ENCODE measurements at regions not wholly inside any gene's neighbourhood (a gene's known extent, or its start where the extent isn't known, plus 50 kb on each side); places are given as distances from the start of the nearest gene placed in this dataset.

DNA sequence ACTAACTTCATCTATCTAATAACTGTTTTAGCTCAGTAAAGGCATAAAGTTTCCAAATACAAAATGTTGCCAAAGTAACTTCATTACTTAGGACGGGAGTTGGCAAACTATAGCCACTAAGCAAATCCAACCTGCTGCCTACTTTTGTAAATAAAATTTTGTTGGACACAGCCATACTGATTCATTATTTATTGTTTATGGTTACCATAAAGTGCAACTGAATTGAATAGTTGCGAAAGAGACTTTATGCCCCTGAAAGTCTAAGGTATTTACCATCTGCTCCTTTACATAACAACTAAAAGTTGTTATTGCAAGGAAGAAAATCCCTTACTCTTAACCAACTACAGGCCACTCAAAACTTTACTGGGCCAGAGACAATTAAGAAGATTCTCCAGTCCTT lies 256.7 kb upstream of the RBBP8 start:
- Histone ChIP-seq H3K27ac (ENCODE audit: control insufficient read depth, insufficient read depth) (no peak overlapping the region), H4K20me1 (ENCODE audit: control insufficient read depth, insufficient read depth) (no peaks in the 10 kb centered on the region), H2AFZ (ENCODE audit: control insufficient read depth, low read depth, low read length) (no peak overlapping the region), H3K4me2 (ENCODE audit: control insufficient read depth, insufficient read depth) (no peak overlapping the region), H3K9ac (ENCODE audit: control insufficient read depth, insufficient read depth, low read length) (no peak overlapping the region), H3K79me2 (ENCODE audit: control insufficient read depth, insufficient read depth, low read length) (no peaks in the 10 kb centered on the region), H3K36me3 (ENCODE audit: control insufficient read depth in 2 of 2, insufficient read depth in 2 of 2, low read length in 1 of 2) (no peaks in the 10 kb centered on the region), H3K9me3 (replicated peaks; ENCODE audit: control insufficient read depth, insufficient read depth, low read length) (no peaks in the 10 kb centered on the region; the same call in 2 of the 3 replicates), H3K27me3 (replicated peaks in 1 of 2; ENCODE audit: control insufficient read depth in 2 of 2, insufficient read depth in 2 of 2, low read length in 1 of 2) (peaks cover 0 to 3% of the 10 kb centered on the region in 2 experiments; a peak in 1 of 4 replicates), H3K4me3 (no peak overlapping the region), H3K4me1 (ENCODE audit: control insufficient read depth, insufficient read depth, low read length) (no peaks in the 10 kb centered on the region; the same call in 1 of the 2 replicates)
- POLR2A ChIA-PET: no interaction called here
- no TSS peak for BruUV-seq (replicated peaks)
- SMC1A ChIA-PET (ENCODE audit: uncharacterized antibody, unreplicated experiment): no interaction called here
- WGBS (ENCODE audit: insufficient coverage, insufficient replicate concordance, low lambda C conversion rate, missing lambda C conversion rate): 45% methylated on average over 2 of the region's 2 CpGs
- TF ChIP-seq KDM1A (IDR thresholded peaks at IDR 0.05; ENCODE audit: borderline replicate concordance) (no peak), STAT3 (IDR thresholded peaks at IDR 0.05; ENCODE audit: low read depth, low read length) (no peak)
- TF ChIP-seq, protein P1, sequence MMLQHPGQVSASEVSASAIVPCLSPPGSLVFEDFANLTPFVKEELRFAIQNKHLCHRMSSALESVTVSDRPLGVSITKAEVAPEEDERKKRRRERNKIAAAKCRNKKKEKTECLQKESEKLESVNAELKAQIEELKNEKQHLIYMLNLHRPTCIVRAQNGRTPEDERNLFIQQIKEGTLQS (IDR thresholded peaks at IDR 0.05; ENCODE audit: borderline replicate concordance, extremely low read depth, low read depth, low read length): no peak
- intact Hi-C loops (cut with micrococcal nuclease; ENCODE audit: unreplicated experiment) (no loop called here), in situ Hi-C loops (cut with MboI) (no loop called here)
- RAD21 ChIA-PET (ENCODE audit: unreplicated experiment): no interaction called here
- DNase-seq (ENCODE audit: low read depth, low spot score) (no peak), ATAC-seq (no peak), FAIRE-seq (no peak)
- CTCF ChIA-PET: interaction anchor here (0.8 kb wide), 1 partner anchor 29 kb away, joined by 3 read pairs; no protein-coding TSS in a partner anchor

DNA sequence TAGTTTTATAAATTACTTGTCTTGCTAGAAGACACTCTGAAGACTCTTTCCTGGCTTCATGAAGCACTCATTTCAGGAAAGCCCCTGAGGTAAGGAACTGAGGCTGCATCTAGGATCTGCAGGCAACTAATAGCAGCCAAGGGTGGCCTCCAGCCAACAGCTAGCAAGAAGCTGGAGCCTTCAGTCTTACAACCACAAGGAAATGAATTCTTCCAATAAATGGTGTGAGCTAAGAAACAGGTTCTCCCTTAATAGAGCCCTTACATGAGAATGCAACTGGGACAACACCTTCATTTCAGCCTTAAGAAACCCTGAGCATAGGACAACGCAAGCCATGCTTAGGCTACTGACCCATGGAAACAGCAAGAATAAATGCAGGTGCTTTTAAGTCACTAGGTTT lies 254.6 kb upstream of the RBBP8 start:
- ChIA-PET CTCF (no interaction called here), SMC1A (ENCODE audit: uncharacterized antibody, unreplicated experiment) (no interaction called here), RAD21 (ENCODE audit: unreplicated experiment) (no interaction called here), POLR2A (no interaction called here)
- no TSS peak for BruUV-seq (replicated peaks)
- H3K36me3 ChIP-seq (ENCODE audit: control insufficient read depth in 2 of 2, insufficient read depth in 2 of 2, low read length in 1 of 2): no peaks in the 10 kb centered on the region
- H3K4me3 ChIP-seq: no peak overlapping the region
- 6% methylated on average over 1 of the region's 1 CpG for WGBS (ENCODE audit: insufficient coverage, insufficient replicate concordance, low lambda C conversion rate, missing lambda C conversion rate)
- no peak for DNase-seq (ENCODE audit: low read depth, low spot score)
- in situ Hi-C loops (cut with MboI) (no loop called here), intact Hi-C loops (cut with micrococcal nuclease; ENCODE audit: unreplicated experiment) (no loop called here)
- no peak overlapping the region for H3K9ac ChIP-seq (ENCODE audit: control insufficient read depth, insufficient read depth, low read length)
- no peak overlapping the region for H3K4me2 ChIP-seq (ENCODE audit: control insufficient read depth, insufficient read depth)
- H4K20me1 ChIP-seq (ENCODE audit: control insufficient read depth, insufficient read depth): no peaks in the 10 kb centered on the region
- TF ChIP-seq GATAD2B (conservative IDR thresholded peaks at IDR 0.05; ENCODE audit: low read depth) (no peak), LARP7 (IDR thresholded peaks at IDR 0.05) (no peak), POU2F2 (IDR thresholded peaks at IDR 0.05; ENCODE audit: borderline replicate concordance, low read depth, low read length) (no peak), ESRRA (IDR thresholded peaks at IDR 0.05; ENCODE audit: low read length) (no peak), NR2F1 (conservative IDR thresholded peaks at IDR 0.05) (no peak)
- TF ChIP-seq, protein P2, sequence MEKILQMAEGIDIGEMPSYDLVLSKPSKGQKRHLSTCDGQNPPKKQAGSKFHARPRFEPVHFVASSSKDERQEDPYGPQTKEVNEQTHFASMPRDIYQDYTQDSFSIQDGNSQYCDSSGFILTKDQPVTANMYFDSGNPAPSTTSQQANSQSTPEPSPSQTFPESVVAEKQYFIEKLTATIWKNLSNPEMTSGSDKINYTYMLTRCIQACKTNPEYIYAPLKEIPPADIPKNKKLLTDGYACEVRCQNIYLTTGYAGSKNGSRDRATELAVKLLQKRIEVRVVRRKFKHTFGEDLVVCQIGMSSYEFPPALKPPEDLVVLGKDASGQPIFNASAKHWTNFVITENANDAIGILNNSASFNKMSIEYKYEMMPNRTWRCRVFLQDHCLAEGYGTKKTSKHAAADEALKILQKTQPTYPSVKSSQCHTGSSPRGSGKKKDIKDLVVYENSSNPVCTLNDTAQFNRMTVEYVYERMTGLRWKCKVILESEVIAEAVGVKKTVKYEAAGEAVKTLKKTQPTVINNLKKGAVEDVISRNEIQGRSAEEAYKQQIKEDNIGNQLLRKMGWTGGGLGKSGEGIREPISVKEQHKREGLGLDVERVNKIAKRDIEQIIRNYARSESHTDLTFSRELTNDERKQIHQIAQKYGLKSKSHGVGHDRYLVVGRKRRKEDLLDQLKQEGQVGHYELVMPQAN (conservative IDR thresholded peaks at IDR 0.05): no peak
- FAIRE-seq: no peak
- no peak overlapping the region for H2AFZ ChIP-seq (ENCODE audit: control insufficient read depth, low read depth, low read length)
- no peaks in the 10 kb centered on the region for H3K79me2 ChIP-seq (ENCODE audit: control insufficient read depth, insufficient read depth, low read length)
- ATAC-seq: no peak
- no peaks in the 10 kb centered on the region; the same call in 1 of the 2 replicates for H3K4me1 ChIP-seq (ENCODE audit: control insufficient read depth, insufficient read depth, low read length)
- no peaks in the 10 kb centered on the region; the same call in 2 of the 3 replicates for H3K9me3 ChIP-seq (replicated peaks; ENCODE audit: control insufficient read depth, insufficient read depth, low read length)
- no peak overlapping the region for H3K27ac ChIP-seq (ENCODE audit: control insufficient read depth, insufficient read depth)
- peaks cover 0 to 3% of the 10 kb centered on the region in 2 experiments; a peak in 2 of 4 replicates for H3K27me3 ChIP-seq (replicated peaks in 1 of 2; ENCODE audit: control insufficient read depth in 2 of 2, insufficient read depth in 2 of 2, low read length in 1 of 2)

All from GM12878 (cell line).